ENCODE measurements at regions not wholly inside any gene's neighbourhood (a gene's known extent, or its start where the extent isn't known, plus 50 kb on each side); places are given as distances from the start of the nearest gene placed in this dataset.

- ATAC-seq (no peak), DNase-seq (ENCODE audit: low spot score) (no peak)
Measured at GRCh38 chr16:6946802-6947201, 385.8 kb upstream of the RBFOX1 start.

GRCh38 chr16:6946106-6946505 is 386.5 kb upstream of the RBFOX1 start:
- DNase-seq (ENCODE audit: low spot score): no peak
- ATAC-seq: no peak

GRCh38 chr16:6940968-6941367 is 391.7 kb upstream of the RBFOX1 start:
- ATAC-seq: no peak
- no peak for DNase-seq (ENCODE audit: low spot score)

GRCh38 chr16:6937641-6938040 is 395.0 kb upstream of the RBFOX1 start:
- DNase-seq (ENCODE audit: low spot score) (no peak), ATAC-seq (no peak)

- DNase-seq (ENCODE audit: low spot score): no peak
Measured at GRCh38 chr16:6932871-6933385, 399.7 kb upstream of the RBFOX1 start.

GRCh38 chr16:6929868-6930267 is 402.8 kb upstream of the RBFOX1 start:
- DNase-seq (ENCODE audit: low spot score) (no peak), ATAC-seq (no peak)

More at GRCh38 chr16:6932871-6933385, 399.7 kb upstream of the RBFOX1 start:
- ATAC-seq: no peak

GRCh38 chr16:6926762-6927161 is 405.9 kb upstream of the RBFOX1 start:
- ATAC-seq (no peak), DNase-seq (ENCODE audit: low spot score) (no peak)

- DNase-seq (ENCODE audit: low spot score): no peak
- ATAC-seq: no peak
Measured at GRCh38 chr16:6926341-6926740, 406.3 kb upstream of the RBFOX1 start.

GRCh38 chr16:6918646-6919045 is 414.0 kb upstream of the RBFOX1 start:
- DNase-seq (ENCODE audit: low spot score): no peak
- ATAC-seq: no peak

GRCh38 chr16:6916946-6917345 is 415.7 kb upstream of the RBFOX1 start:
- DNase-seq (ENCODE audit: low spot score): no peak
- ATAC-seq: no peak

- DNase-seq (ENCODE audit: low spot score) (no peak), ATAC-seq (no peak)
Measured at GRCh38 chr16:6913566-6913965, 419.1 kb upstream of the RBFOX1 start.

- ATAC-seq (no peak), DNase-seq (ENCODE audit: low spot score) (no peak)
Measured at GRCh38 chr16:6910301-6910700, 422.3 kb upstream of the RBFOX1 start.

GRCh38 chr16:6905601-6906000 is 427.0 kb upstream of the RBFOX1 start:
- no peak for DNase-seq (ENCODE audit: low spot score)
- no peak for ATAC-seq

- ATAC-seq: no peak
- DNase-seq (ENCODE audit: low spot score): no peak
Measured at GRCh38 chr16:6903671-6904070, 429.0 kb upstream of the RBFOX1 start.

- ATAC-seq (no peak), DNase-seq (ENCODE audit: low spot score) (no peak)
Measured at GRCh38 chr16:6898896-6899295, 433.7 kb upstream of the RBFOX1 start.

GRCh38 chr16:6897876-6898485 is 434.7 kb upstream of the RBFOX1 start:
- no peak for ATAC-seq
- DNase-seq (ENCODE audit: low spot score): no peak

- DNase-seq (ENCODE audit: low spot score): no peak
- ATAC-seq: no peak
Measured at GRCh38 chr16:6892966-6893365, 439.7 kb upstream of the RBFOX1 start.

- ATAC-seq (no peak), DNase-seq (ENCODE audit: low spot score) (no peak)
Measured at GRCh38 chr16:6891496-6891895, 441.1 kb upstream of the RBFOX1 start.

- DNase-seq (ENCODE audit: low spot score) (no peak), ATAC-seq (no peak)
Measured at GRCh38 chr16:6888531-6888930, 444.1 kb upstream of the RBFOX1 start.

GRCh38 chr16:6884002-6884401 is 448.6 kb upstream of the RBFOX1 start:
- DNase-seq (ENCODE audit: low spot score) (no peak), ATAC-seq (no peak)

GRCh38 chr16:6880263-6880662 is 452.4 kb upstream of the RBFOX1 start:
- DNase-seq (ENCODE audit: low spot score) (no peak), ATAC-seq (no peak)

GRCh38 chr16:6864671-6865070 is 468.0 kb upstream of the RBFOX1 start:
- DNase-seq (ENCODE audit: low spot score) (no peak), ATAC-seq (no peak)

GRCh38 chr16:6864244-6864643 is 468.4 kb upstream of the RBFOX1 start:
- ATAC-seq: no peak
- no peak for DNase-seq (ENCODE audit: low spot score)
